ENCODE measurements at regions not wholly inside any gene's neighbourhood (a gene's known extent, or its start where the extent isn't known, plus 50 kb on each side); places are given as distances from the start of the nearest gene placed in this dataset.
A peak's percentile ranks its signal among the peaks of the same experiment; 100 is the strongest.

GRCh38 chr3:21835264-21835663 lies 84.3 kb upstream of the ZNF385D start:
- DNase-seq (ENCODE audit: low read depth), result peak; percentile 11
- H3K4me3 ChIP-seq (ENCODE audit: low read length), result no peak overlapping the region
- TF ChIP-seq CTCF (IDR thresholded peaks at IDR 0.05; ENCODE audit: insufficient read depth, low read depth, low read length, missing control alignments), result no peak

- no peak overlapping the region for H3K4me3 ChIP-seq (ENCODE audit: low read length)
- no peak for DNase-seq (ENCODE audit: low read depth)
- TF ChIP-seq CTCF (IDR thresholded peaks at IDR 0.05; ENCODE audit: insufficient read depth, low read depth, low read length, missing control alignments), result no peak
Observed at GRCh38 chr3:21836227-21836626, 85.2 kb upstream of the ZNF385D start.

GRCh38 chr3:21839176-21839575 lies 88.2 kb upstream of the ZNF385D start:
- TF ChIP-seq CTCF (IDR thresholded peaks at IDR 0.05; ENCODE audit: insufficient read depth, low read depth, low read length, missing control alignments), result no peak
- no peak for DNase-seq (ENCODE audit: low read depth)
- H3K4me3 ChIP-seq (ENCODE audit: low read length), result no peak overlapping the region

- DNase-seq (ENCODE audit: low read depth), result peak; percentile 7
- no peak overlapping the region for H3K4me3 ChIP-seq (ENCODE audit: low read length)
- peak; percentile 20 for TF ChIP-seq CTCF (IDR thresholded peaks at IDR 0.05; ENCODE audit: insufficient read depth, low read depth, low read length, missing control alignments)
Observed at GRCh38 chr3:21839592-21839991, 88.6 kb upstream of the ZNF385D start.

- DNase-seq (ENCODE audit: low read depth), result no peak
- no peak overlapping the region for H3K4me3 ChIP-seq (ENCODE audit: low read length)
- no peak for TF ChIP-seq CTCF (IDR thresholded peaks at IDR 0.05; ENCODE audit: insufficient read depth, low read depth, low read length, missing control alignments)
Observed at GRCh38 chr3:21847005-21847404, 96.0 kb upstream of the ZNF385D start.

- TF ChIP-seq CTCF (IDR thresholded peaks at IDR 0.05; ENCODE audit: insufficient read depth, low read depth, low read length, missing control alignments), result no peak
- no peak for DNase-seq (ENCODE audit: low read depth)
- no peak overlapping the region for H3K4me3 ChIP-seq (ENCODE audit: low read length)
Observed at GRCh38 chr3:21859124-21860081, 108.4 kb upstream of the ZNF385D start.

GRCh38 chr3:21860082-21860475 lies 109.1 kb upstream of the ZNF385D start:
- no peak overlapping the region for H3K4me3 ChIP-seq (ENCODE audit: low read length)
- no peak for TF ChIP-seq CTCF (IDR thresholded peaks at IDR 0.05; ENCODE audit: insufficient read depth, low read depth, low read length, missing control alignments)
- no peak for DNase-seq (ENCODE audit: low read depth)

Data from epithelial cell of esophagus (primary cell).